ENCODE measurements at regions not wholly inside any gene's neighbourhood (a gene's known extent, or its start where the extent isn't known, plus 50 kb on each side); places are given as distances from the start of the nearest gene placed in this dataset.

- no peak for TF ChIP-seq CTCF (IDR thresholded peaks at IDR 0.05)
- no peak for TF ChIP-seq POLR2AphosphoS5 (IDR thresholded peaks at IDR 0.05; ENCODE audit: low read depth, low read length)
- no peak for TF ChIP-seq TCF7L2 (IDR thresholded peaks at IDR 0.05; ENCODE audit: low read depth, low read length)
- no peak for TF ChIP-seq REST (IDR thresholded peaks at IDR 0.05; ENCODE audit: insufficient read depth in 1 of 2, low read depth in 2 of 2, low read length in 1 of 2)
Measured at GRCh38 chr17:79168486-79169055, 93.9 kb downstream of the ENGASE start.
